Transverse colon (tissue), 4 donors: ENCODE measurements at regions not wholly inside any gene's neighbourhood (a gene's known extent, or its start where the extent isn't known, plus 50 kb on each side); places are given as distances from the start of the nearest gene placed in this dataset.

Experiments
- DNase-seq: peaks from one replicate; pipeline ENCODE4 v3.0.0-alpha.2; 2019
- H3K27ac ChIP-seq, 4 donors: fragments of 200-600 bp; sonication (generic); 2 replicates each; pipeline ENCODE4 v1.5.1; 2016 to 2018; ENCODE audit warnings: inconsistent platforms in 4 of 4
- H3K27me3 ChIP-seq: fragments of 200-600 bp; sonication (generic); 2 replicates; pipeline ENCODE4 v1.5.1; 2017; ENCODE audit warnings: inconsistent platforms
- H3K36me3 ChIP-seq, 4 donors: fragments of 200-600 bp; sonication (generic); 2 replicates each; pipeline ENCODE4 v1.5.1; 2017 to 2019; ENCODE audit warnings: inconsistent platforms in 4 of 4
- H3K4me1 ChIP-seq, 4 donors: fragments of 200-600 bp; sonication (generic); 2 replicates each; pipeline ENCODE4 v1.5.1; 2017 to 2020; ENCODE audit warnings: inconsistent platforms in 4 of 4
- H3K4me3 ChIP-seq, 4 donors: fragments of 200-600 bp; sonication (generic); 1 replicate in 1 of 4; 2 replicates in 3 of 4; pipeline versions ENCODE4 v1.5.1 to v1.6.1; 2017 to 2019; ENCODE audit warnings: inconsistent platforms in 4 of 4
- H3K9me3 ChIP-seq, 2 donors: fragments of 200-600 bp; sonication (generic); 2 replicates each; pipeline ENCODE4 v1.5.1; 2017 to 2019; ENCODE audit warnings: inconsistent platforms in 2 of 2
- EP300 ChIP-seq: sonication (generic); formaldehyde crosslinking; IDR thresholded peaks from one replicate; pipeline ENCODE4 v1.6.1; 2017; ENCODE audit warnings: antibody characterized with exemption, low read depth
- POLR2A ChIP-seq: fragments of 450-650 bp; IDR thresholded peaks from one replicate; pipeline ENCODE4 v1.6.1; 2016; ENCODE audit warnings: antibody characterized with exemption, mild to moderate bottlenecking, moderate library complexity
- POLR2AphosphoS5 ChIP-seq, 3 donors: sonication (generic); formaldehyde crosslinking; IDR thresholded peaks; one replicate each; pipeline ENCODE4 v1.6.1; 2016; ENCODE audit warnings: antibody characterized with exemption in 3 of 3
- WGBS, 2 donors: methylation state at CpG; one replicate each; pipeline ENCODE4 v1.1.5; 2018; ENCODE audit warnings: low coverage in 1 of 2; 5-methylcytosine and 5-hydroxymethylcytosine counted together
- in situ Hi-C, 4 donors: fragments of 200-750 bp; cut with MboI; loops; one replicate each; pipeline versions ENCODE4 v1.15.0 to v1.15.1; 2017; ENCODE audit warnings: low sequenced_read_pairs in 3 of 4, low pct_ligation_motif_present in 1 of 4, low pct_unique_long_range_greater_than_20kb in 1 of 4
- intact Hi-C: fragments of 100-400 bp; cut with DNase I; formaldehyde crosslinking; loops from one replicate; pipeline ENCODE4 v1.15.1; 2023; ENCODE audit warnings: low total_unique reads
- TF ChIP-seq, protein P1 (sequence below), 5 experiments: fragments of 200-600 bp in 3 of 5; fragments of 450-650 bp in 2 of 5; sonication (generic) in 3 of 5; IDR thresholded peaks; 1 replicate in 2 of 5; 2 replicates in 3 of 5; pipeline ENCODE4 v1.5.1; 2016 to 2017; ENCODE audit warnings: antibody characterized with exemption in 5 of 5, inconsistent platforms in 3 of 5, mild to moderate bottlenecking in 2 of 5, moderate library complexity in 1 of 5

DNA sequence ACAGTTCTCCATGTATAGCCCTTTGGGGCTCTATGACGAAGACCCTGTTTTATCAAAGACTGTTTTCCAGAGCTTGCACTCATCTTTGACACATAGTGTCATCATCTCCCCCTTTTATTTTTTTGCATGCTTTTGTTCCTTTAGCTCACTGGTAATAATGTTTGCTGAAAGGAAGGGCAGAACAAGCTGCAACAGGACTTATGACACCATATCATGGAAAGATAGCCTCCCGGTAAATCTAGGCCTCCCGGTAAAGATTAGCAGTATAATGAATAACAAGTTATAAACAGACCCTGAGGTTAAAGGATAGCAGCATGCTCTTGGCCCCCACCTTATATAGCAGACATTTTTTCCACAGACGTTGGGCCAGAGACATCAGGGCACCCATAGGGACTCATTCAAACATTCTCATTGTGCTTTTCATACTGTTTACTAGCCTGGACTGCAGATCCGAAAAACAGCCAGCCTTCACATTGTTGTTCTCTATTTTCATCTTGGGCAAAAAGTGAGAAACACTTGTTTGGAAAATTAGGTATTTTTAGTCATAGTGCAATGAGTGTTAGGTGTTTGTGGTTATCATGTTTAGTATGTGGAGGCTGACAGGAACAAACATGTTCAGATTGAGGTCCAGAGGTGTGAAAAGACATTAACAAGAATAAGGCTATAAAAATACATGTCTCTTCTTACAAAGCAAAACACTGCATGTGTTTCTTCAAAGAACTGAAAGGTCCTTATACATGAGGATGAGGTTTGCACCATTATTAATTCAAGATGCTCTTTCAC lies 136.9 kb upstream of the SPRY2 start:
- no peaks in the 10 kb centered on the region for H3K27me3 ChIP-seq
- no peak overlapping the region for H3K4me3 ChIP-seq
- H3K9me3 ChIP-seq: no peaks in the 10 kb centered on the region
- H3K36me3 ChIP-seq: no peaks in the 10 kb centered on the region
- TF ChIP-seq POLR2AphosphoS5 (IDR thresholded peaks at IDR 0.05): no peak
- TF ChIP-seq, protein P1, sequence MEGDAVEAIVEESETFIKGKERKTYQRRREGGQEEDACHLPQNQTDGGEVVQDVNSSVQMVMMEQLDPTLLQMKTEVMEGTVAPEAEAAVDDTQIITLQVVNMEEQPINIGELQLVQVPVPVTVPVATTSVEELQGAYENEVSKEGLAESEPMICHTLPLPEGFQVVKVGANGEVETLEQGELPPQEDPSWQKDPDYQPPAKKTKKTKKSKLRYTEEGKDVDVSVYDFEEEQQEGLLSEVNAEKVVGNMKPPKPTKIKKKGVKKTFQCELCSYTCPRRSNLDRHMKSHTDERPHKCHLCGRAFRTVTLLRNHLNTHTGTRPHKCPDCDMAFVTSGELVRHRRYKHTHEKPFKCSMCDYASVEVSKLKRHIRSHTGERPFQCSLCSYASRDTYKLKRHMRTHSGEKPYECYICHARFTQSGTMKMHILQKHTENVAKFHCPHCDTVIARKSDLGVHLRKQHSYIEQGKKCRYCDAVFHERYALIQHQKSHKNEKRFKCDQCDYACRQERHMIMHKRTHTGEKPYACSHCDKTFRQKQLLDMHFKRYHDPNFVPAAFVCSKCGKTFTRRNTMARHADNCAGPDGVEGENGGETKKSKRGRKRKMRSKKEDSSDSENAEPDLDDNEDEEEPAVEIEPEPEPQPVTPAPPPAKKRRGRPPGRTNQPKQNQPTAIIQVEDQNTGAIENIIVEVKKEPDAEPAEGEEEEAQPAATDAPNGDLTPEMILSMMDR (IDR thresholded peaks at IDR 0.05): no peak
- no peak for TF ChIP-seq EP300
- no peak for TF ChIP-seq POLR2A
- in situ Hi-C loops (no loop called here), intact Hi-C loops (no loop called here)
- H3K27ac ChIP-seq: no peak overlapping the region
- 52 to 65% methylated on average over 5 of the region's 5 CpGs for WGBS, 2 donors
- no peaks in the 10 kb centered on the region for H3K4me1 ChIP-seq
- DNase-seq: no peak

DNA sequence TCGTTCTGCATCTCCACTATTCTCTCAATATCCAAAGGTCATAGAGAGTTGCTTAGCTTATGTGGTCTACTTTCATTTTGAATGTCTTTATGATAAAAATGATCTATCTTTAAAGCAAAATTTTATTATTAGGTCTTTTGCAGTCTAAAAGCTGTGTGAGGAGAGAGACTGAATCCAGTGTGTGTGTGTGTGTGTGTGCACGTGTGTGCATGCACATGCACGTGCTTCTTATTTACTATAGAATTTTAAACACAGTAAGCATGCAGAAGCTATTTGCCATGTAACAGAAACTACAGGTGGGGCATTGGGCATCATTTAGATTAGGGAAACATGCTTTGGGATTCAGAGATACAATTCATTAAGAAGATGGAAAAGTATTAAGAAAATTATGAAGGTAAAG lies 136.0 kb upstream of the SPRY2 start:
- in situ Hi-C loops (no loop called here), intact Hi-C loops (no loop called here)
- Histone ChIP-seq H3K36me3 (no peaks in the 10 kb centered on the region), H3K4me1 (no peaks in the 10 kb centered on the region), H3K27me3 (no peaks in the 10 kb centered on the region), H3K4me3 (no peak overlapping the region), H3K27ac (no peak overlapping the region), H3K9me3 (no peaks in the 10 kb centered on the region)
- TF ChIP-seq EP300: no peak
- no peak for TF ChIP-seq POLR2A
- no peak for TF ChIP-seq POLR2AphosphoS5 (IDR thresholded peaks at IDR 0.05)
- TF ChIP-seq, protein P1 (IDR thresholded peaks at IDR 0.05): no peak
- no peak for DNase-seq
- WGBS, 2 donors: 43 to 54% methylated on average over 1 to 3 of the region's 3 CpGs

DNA sequence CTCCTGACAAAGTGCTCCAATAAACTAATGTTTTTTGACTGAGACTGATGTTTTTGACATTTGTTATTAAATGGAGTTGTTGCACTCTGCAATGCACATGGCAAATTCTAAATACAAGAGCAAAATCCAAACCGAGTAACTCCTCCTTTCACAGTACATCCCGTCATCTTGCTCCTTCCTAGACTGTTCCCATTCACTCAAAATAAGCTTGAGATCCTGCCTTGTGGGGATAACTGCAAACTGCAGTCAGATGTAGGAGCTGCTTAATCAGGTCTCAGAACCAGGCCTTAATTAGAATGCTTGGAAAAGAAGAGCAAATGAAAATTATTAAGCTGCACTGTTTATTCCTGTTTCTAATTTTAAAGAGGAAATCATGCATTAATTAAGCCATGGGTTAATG lies 134.8 kb upstream of the SPRY2 start:
- H3K27me3 ChIP-seq: no peaks in the 10 kb centered on the region
- intact Hi-C loops: no loop called here
- in situ Hi-C loops: no loop called here
- H3K4me1 ChIP-seq: no peaks in the 10 kb centered on the region
- H3K36me3 ChIP-seq: no peaks in the 10 kb centered on the region
- no peak overlapping the region for H3K4me3 ChIP-seq
- TF ChIP-seq EP300 (no peak), POLR2A (no peak), POLR2AphosphoS5 (IDR thresholded peaks at IDR 0.05) (no peak)
- TF ChIP-seq, protein P1 (IDR thresholded peaks at IDR 0.05): no peak
- no peak for DNase-seq
- H3K27ac ChIP-seq: no peak overlapping the region
- no peaks in the 10 kb centered on the region for H3K9me3 ChIP-seq
- WGBS, 2 donors: 82 to 92% methylated on average over 2 of the region's 2 CpGs

DNA sequence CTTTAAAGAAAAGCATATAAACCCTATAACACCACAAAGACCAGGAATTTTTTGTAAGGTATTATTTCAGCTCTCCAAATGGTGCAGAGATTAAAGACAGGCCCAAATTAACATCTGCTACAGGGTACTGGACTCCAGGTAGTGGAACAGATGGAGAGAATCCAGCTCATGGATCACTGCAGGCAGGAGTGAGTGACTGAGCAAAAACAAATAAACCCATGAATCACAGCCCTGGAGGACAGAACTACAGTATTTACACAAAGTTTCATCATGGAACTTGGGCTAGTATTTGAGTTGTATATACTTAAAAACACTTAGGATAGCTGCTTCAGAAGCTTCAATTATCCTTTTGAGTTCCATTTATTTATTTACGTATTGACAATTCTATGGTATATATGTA lies 132.8 kb upstream of the SPRY2 start:
- H3K27me3 ChIP-seq: no peaks in the 10 kb centered on the region
- DNase-seq: no peak
- WGBS, 2 donors: 86 to 90% methylated on average over 1 of the region's 1 CpG
- no peaks in the 10 kb centered on the region for H3K9me3 ChIP-seq
- no peak overlapping the region for H3K4me3 ChIP-seq
- intact Hi-C loops (no loop called here), in situ Hi-C loops (no loop called here)
- H3K27ac ChIP-seq: no peak overlapping the region
- TF ChIP-seq POLR2A: no peak
- no peak for TF ChIP-seq EP300
- TF ChIP-seq, protein P1 (IDR thresholded peaks at IDR 0.05): no peak
- no peak for TF ChIP-seq POLR2AphosphoS5 (IDR thresholded peaks at IDR 0.05)
- no peaks in the 10 kb centered on the region for H3K36me3 ChIP-seq
- peaks cover 0 to 6% (median 0%) of the 10 kb centered on the region in 4 donors for H3K4me1 ChIP-seq
